ENCODE measurements at regions not wholly inside any gene's neighbourhood (a gene's known extent, or its start where the extent isn't known, plus 50 kb on each side); places are given as distances from the start of the nearest gene placed in this dataset.

- no peak for DNase-seq
These were observed 182.3 kb downstream of the TBXT start for GRCh38 chr6:165985281-165985805.

GRCh38 chr6:165984729-165985275 is 182.8 kb downstream of the TBXT start:
- DNase-seq, result no peak

- DNase-seq, result no peak
These were observed 184.3 kb downstream of the TBXT start for GRCh38 chr6:165983112-165984072.

GRCh38 chr6:165978476-165978875 is 189.2 kb downstream of the TBXT start:
- no peak for DNase-seq

GRCh38 chr6:165976684-165977083 is 191.0 kb downstream of the TBXT start:
- DNase-seq, result no peak

- DNase-seq, result no peak
These were observed 192.8 kb downstream of the TBXT start for GRCh38 chr6:165974817-165975216.

- DNase-seq, result no peak
These were observed 194.2 kb downstream of the TBXT start for GRCh38 chr6:165973473-165973872.

GRCh38 chr6:165972139-165972802 is 195.4 kb downstream of the TBXT start:
- no peak for DNase-seq

GRCh38 chr6:165971202-165971601 is 196.4 kb downstream of the TBXT start:
- no peak for DNase-seq

- DNase-seq, result no peak
These were observed 197.7 kb downstream of the TBXT start for GRCh38 chr6:165970001-165970400.

GRCh38 chr6:165969184-165969583 is 198.5 kb downstream of the TBXT start:
- no peak for DNase-seq

- no peak for DNase-seq
These were observed 199.2 kb downstream of the TBXT start for GRCh38 chr6:165968408-165968807.

GRCh38 chr6:165967810-165968407 is 199.7 kb downstream of the TBXT start:
- no peak for DNase-seq

- no peak for DNase-seq
These were observed 203.9 kb downstream of the TBXT start for GRCh38 chr6:165963750-165964149.

GRCh38 chr6:165962366-165962765 is 205.3 kb downstream of the TBXT start:
- DNase-seq, result no peak

GRCh38 chr6:165961233-165961632 is 206.4 kb downstream of the TBXT start:
- no peak for DNase-seq

GRCh38 chr6:165960695-165961094 is 207.0 kb downstream of the TBXT start:
- no peak for DNase-seq

- no peak for DNase-seq
These were observed 208.0 kb downstream of the TBXT start for GRCh38 chr6:165959627-165960026.

GRCh38 chr6:165956874-165957273 is 210.8 kb downstream of the TBXT start:
- DNase-seq, result no peak

GRCh38 chr6:165952514-165952913 is 215.1 kb downstream of the TBXT start:
- DNase-seq, result no peak

- DNase-seq, result no peak
These were observed 217.3 kb downstream of the TBXT start for GRCh38 chr6:165950316-165950715.

- DNase-seq, result no peak
These were observed 218.3 kb downstream of the TBXT start for GRCh38 chr6:165949324-165949723.

- no peak for DNase-seq
These were observed 223.6 kb downstream of the TBXT start for GRCh38 chr6:165944002-165944466.
